GM12865 (cell line): ENCODE measurements at regions not wholly inside any gene's neighbourhood (a gene's known extent, or its start where the extent isn't known, plus 50 kb on each side); places are given as distances from the start of the nearest gene placed in this dataset.

Experiments used
- DNase-seq: peaks from one replicate; pipeline ENCODE4 v3.0.0; 2010; ENCODE audit warnings: low read depth
- H3K4me3 ChIP-seq: 2 replicates; pipeline ENCODE4 v1.5.1; 2011; ENCODE audit warnings: mild to moderate bottlenecking, low read depth, low read length, control low read depth
- CTCF ChIP-seq: IDR thresholded peaks from 2 replicates; pipeline ENCODE4 v1.5.1; 2011; ENCODE audit warnings: low read length, control low read depth, low read depth, inconsistent platforms; ENCODE audit not compliant: insufficient read depth; ENCODE audit errors: missing control alignments

GRCh38 chr4:187276736-187277408 lies 553.2 kb upstream of the FAT1 start:
- no peak for DNase-seq
- no peak overlapping the region for H3K4me3 ChIP-seq

DNA sequence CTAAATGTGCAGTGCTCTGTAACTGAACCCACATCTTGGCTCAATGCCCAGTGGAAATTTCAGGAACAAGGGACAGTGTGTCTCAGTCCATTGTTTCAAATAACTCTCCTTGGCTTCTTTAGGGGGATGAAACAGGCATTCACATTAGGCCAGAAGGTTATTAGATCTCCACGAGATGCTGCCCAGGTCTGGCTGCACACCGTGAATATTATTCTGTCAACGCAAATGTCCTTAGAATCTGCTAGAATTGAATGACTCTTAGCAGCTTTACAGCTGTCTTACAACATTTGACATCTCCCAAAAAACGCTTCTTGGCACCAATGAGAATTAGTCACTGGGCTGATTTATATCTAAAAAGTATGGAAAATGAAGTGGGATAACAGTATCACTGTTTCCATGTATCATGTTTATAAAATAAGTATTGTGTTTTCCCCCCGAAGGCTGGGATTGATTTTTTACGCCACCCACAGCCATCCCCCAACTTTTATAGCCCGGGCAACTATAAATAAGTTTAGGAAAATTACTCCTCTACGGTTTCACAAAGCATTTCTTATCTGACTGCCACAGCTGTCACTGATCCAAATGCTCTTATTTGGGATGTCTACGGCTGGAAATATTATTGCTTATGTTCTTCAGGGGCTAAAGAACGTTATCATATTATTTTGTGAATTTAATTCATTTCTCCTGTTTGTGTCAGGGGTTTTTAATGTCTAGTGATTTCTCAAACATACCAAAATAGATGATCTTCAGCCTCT lies 559.7 kb upstream of the FAT1 start:
- no peak overlapping the region for H3K4me3 ChIP-seq
- no peak for DNase-seq
- TF ChIP-seq CTCF, result no peak

More at GRCh38 chr4:187276736-187277408, 553.2 kb upstream of the FAT1 start:
- no peak for TF ChIP-seq CTCF

DNA sequence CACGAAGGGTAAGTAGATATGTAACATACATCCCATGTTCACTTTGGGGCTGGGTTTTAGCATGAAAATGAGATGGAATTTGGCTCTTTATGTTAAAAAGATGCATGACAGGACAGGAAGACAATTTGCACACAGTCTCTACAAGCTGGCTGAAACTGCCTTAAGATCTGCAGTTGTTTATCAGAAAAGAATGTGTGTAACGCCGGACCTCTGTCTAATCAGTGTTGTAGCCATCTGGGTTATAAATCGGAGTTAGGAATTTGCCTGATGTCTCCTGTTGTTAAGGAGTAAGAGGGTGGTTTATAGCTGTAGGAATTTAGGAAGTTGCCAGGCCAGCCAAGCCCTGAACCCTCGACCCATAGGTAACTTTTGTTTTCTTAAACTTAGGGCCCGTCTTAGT lies 562.9 kb upstream of the FAT1 start:
- TF ChIP-seq CTCF, result no peak
- DNase-seq, result no peak
- no peak overlapping the region for H3K4me3 ChIP-seq

GRCh38 chr4:187289371-187289770 lies 565.7 kb upstream of the FAT1 start:
- H3K4me3 ChIP-seq, result no peak overlapping the region
- no peak for TF ChIP-seq CTCF
- no peak for DNase-seq

GRCh38 chr4:187294861-187295260 lies 571.2 kb upstream of the FAT1 start:
- no peak overlapping the region for H3K4me3 ChIP-seq
- DNase-seq, result no peak
- no peak for TF ChIP-seq CTCF

- H3K4me3 ChIP-seq, result no peak overlapping the region
- DNase-seq, result no peak
- no peak for TF ChIP-seq CTCF
These were observed 578.3 kb upstream of the FAT1 start for GRCh38 chr4:187301923-187302322.
